ENCODE measurements at regions not wholly inside any gene's neighbourhood (a gene's known extent, or its start where the extent isn't known, plus 50 kb on each side); places are given as distances from the start of the nearest gene placed in this dataset.

GRCh38 chr9:20112205-20112783 is 323.5 kb upstream of the SLC24A2 start:
- no peak for FAIRE-seq

DNA sequence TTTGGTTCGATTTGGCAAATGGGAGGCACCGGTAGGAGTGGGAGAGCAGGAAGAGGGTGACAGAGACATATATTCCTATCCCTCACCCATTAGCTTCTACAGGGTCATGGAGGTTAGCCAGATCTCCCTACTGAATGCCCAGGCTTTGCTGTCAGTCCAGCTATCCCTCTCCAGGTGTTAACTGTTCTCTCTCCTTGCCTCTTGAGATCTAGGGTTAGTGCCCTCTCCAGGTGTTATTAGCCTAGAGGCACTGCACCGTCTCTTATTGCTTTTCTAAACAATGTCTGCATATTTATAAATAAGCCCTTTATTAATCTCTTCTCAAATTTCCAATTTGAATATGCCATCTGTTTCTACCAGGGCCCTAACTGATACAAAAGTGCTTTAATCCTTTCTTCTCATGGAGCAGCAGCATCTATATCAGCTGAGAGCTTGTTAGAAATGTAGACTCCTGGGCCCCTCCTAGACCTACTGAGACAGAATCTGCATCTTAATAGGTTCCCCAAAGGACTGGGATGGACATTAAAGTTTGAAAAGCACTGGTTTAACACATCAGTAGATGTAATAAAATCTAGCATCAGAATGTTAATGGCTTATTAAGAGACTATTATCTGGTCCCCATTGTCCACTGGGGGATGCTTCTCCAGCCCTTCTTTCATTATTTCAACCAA is 322.5 kb upstream of the SLC24A2 start:
- FAIRE-seq: no peak

DNA sequence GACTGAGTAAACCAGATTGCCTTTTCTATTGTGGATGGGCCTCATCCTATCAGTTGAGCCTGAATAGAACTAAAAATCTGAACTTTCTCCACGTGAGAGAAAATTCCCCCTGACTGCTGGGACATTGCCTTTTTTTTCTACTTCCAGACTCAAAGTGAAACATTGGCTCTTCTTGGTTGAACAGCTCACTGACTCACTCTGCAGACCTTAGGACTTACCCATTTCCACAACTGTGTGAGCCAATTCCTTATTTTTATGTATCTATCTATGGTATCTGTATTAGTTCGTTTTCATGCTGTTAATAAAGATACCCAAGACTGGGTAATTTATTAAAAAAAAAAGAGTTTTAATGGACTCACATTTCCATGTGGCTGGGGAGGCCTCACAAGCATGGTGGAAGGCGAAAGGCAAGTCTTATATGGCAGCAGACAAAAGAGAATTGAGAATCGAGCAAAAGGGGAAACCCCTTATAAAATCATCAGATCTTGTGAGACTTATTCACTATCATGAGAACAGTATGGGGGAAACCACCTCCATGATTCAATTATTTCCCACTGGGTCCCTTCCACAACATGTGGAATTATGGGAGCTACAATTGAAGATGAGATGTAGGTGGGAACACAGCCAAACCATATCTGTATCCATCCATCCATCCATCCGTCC is 306.7 kb upstream of the SLC24A2 start:
- no peak for FAIRE-seq

DNA sequence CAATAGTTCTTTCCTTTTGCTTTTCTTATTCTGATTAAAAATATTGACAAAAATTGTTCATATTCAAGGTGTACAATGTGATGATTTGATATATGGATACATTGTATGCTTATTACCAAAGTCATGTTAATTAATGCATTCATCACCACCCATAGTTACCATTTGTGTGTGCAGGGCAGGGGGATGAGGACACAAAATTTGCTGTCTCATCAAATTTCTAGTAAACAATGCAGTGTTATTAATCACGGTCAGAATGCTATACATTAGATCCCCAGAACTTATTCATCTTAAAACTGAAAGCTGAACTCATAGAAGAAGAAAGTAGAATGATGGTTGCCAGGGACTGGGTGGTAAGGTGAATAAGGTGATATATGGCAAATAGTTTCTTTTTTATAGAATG is 303.7 kb upstream of the SLC24A2 start:
- FAIRE-seq: no peak

DNA sequence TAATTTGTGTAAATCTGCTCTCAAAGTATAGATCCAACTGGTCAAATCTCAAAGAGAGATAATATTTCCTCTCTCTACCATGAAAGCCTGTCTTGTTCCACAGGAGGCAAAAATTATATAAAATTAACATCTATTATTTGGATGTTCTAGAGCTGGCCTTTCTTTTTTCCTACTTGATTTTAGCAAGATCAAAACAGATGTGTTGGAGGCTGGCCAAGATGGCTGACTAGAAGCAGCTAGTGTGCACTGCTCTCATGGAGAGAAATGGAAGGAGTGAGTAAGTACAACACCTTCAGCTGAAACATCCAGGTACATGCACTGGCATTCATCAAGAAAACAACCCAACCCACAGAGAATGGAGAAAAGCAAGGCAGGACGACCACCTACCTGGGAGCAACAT is 298.6 kb upstream of the SLC24A2 start:
- FAIRE-seq: no peak

DNA sequence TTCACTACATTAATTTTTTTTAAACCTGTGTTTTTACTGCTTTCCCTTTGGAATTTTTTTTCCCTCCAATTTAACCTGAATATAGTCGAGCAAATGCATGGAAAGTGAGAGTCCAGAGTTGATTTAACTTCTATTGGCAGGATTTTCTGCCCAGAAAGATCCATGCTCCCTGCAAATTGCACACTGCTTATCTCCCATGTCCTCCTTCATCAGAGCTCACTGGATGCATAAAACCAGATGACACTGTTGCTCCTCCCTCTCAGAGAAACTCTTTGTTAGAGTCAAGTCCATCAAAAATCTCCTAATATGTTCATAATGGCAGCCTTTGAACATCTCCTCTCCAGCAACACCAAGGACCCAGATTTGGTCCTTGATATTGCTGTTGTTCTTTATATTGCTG is 297.0 kb upstream of the SLC24A2 start:
- FAIRE-seq: no peak

- no peak for FAIRE-seq
Measured at GRCh38 chr9:20084125-20084524, 295.3 kb upstream of the SLC24A2 start.

- FAIRE-seq: no peak
Measured at GRCh38 chr9:20083390-20083789, 294.6 kb upstream of the SLC24A2 start.

DNA sequence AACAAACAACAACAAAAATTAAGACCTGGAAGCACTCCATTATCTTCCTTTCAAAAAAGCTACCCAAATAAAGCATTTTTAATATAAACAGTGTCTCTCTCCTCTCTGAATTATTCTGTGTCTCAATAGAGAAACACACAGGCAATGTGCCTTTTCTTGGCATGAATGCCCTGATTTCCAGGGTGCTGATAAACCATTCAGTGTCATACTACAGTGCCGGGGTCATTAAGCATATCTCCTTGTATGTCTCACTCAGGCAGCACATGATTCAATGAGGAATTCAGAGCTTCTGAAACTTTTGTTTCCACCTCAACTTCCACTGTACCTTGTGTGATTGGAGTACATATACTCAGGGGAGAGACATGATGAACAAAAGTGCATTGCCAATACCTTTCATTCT is 294.0 kb upstream of the SLC24A2 start:
- FAIRE-seq: no peak

DNA sequence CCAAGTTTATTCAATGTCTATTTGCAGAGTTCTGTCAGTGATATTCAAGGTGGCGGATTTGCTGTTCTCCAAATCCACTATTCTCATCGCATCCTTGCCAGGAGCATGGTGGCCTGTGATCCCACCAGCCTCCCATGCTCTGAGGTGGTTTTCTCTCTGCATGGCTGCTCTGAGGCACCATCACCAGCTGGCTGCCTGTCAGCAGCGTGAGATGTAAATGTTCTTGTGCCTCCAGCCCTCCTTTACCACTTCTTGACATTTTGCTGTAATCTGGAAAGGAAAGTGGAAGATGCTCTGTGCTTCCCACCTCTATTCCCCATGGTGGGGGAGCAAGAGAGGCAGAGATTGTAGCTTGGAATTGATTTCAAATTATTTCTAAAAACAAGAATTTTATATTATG is 293.6 kb upstream of the SLC24A2 start:
- FAIRE-seq: no peak

GRCh38 chr9:20078246-20078645 is 289.4 kb upstream of the SLC24A2 start:
- FAIRE-seq: no peak

GRCh38 chr9:20074291-20074690 is 285.5 kb upstream of the SLC24A2 start:
- FAIRE-seq: no peak

GRCh38 chr9:20070336-20070735 is 281.5 kb upstream of the SLC24A2 start:
- FAIRE-seq: no peak

GRCh38 chr9:20065796-20066700 is 277.2 kb upstream of the SLC24A2 start:
- FAIRE-seq: no peak

DNA sequence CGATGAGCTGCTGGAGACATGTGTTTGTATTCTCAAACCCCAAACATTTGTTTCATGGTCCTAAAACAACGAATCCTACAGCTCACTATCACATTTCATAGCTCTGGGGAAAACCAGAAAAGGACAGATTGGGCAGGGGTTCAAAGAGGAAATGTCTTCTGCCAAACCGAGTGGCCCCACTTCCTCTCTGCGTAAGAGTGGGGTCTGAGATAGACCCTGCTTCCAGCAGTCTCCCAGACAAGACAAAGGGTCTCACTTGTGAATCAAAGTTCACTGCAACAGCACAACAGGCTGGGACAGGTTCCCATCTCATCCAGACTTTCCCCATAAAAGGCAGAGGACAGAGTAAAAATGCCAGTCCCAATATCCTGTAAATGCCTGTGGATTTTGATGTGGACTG is 276.2 kb upstream of the SLC24A2 start:
- FAIRE-seq: no peak

GRCh38 chr9:20054734-20055133 is 265.9 kb upstream of the SLC24A2 start:
- no peak for FAIRE-seq

- FAIRE-seq: no peak
Measured at GRCh38 chr9:20048985-20049384, 260.1 kb upstream of the SLC24A2 start.

GRCh38 chr9:20048437-20048836 is 259.6 kb upstream of the SLC24A2 start:
- no peak for FAIRE-seq

GRCh38 chr9:20044686-20045085 is 255.8 kb upstream of the SLC24A2 start:
- no peak for FAIRE-seq

DNA sequence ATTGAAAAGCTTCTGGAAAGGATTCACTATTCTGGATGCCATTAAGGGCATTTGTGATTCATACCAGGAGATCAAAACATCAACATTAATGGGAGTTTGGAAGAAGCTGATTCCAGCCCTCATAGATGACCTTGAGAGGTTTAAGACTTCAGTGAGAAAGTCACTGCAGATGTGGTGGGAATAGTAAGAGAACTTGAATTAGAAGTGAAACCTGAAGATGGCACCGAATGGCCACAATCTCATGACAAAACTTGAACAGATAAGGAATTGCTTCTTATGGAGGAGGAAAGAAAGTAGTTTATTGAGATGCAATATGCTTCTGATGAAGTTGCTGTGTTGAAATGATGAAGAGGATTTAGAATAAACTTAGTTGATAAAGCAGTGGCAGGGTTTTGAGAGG is 254.6 kb upstream of the SLC24A2 start:
- no peak for FAIRE-seq

DNA sequence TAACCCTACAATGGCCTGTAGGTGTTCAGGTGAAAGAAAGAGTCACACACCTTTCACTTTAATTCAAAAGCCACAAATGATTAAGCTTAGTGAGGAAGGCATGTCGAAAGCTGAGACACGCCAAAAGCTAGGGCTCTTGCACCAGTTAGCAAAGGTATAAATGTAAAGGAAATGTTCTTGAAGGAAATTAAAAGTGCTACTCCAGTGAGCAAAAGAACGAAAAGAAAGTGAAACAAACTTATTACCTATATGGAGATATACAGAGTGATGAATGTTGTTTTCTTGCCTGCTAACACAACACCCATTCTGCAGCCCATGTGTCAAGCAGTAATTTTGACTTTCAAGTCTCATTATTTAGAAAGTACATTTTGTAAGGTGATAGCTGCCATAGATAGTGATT is 254.2 kb upstream of the SLC24A2 start:
- no peak for FAIRE-seq

GRCh38 chr9:20042128-20042711 is 253.4 kb upstream of the SLC24A2 start:
- no peak for FAIRE-seq

- no peak for FAIRE-seq
Measured at GRCh38 chr9:20041697-20042081, 252.9 kb upstream of the SLC24A2 start.

All from islet of Langerhans (tissue), 1 donor.